Tibial nerve (tissue), 3 donors: ENCODE measurements at regions not wholly inside any gene's neighbourhood (a gene's known extent, or its start where the extent isn't known, plus 50 kb on each side); places are given as distances from the start of the nearest gene placed in this dataset.

Experiments
- CTCF ChIP-seq, 5 experiments: fragments of 200-600 bp in 3 of 5; fragments of 450-650 bp in 2 of 5; sonication (generic) in 3 of 5; IDR thresholded peaks; one replicate each; pipeline ENCODE4 v1.5.1; 2016 to 2019; ENCODE audit warnings: antibody characterized with exemption in 5 of 5, mild to moderate bottlenecking in 3 of 5, moderate library complexity in 2 of 5
- POLR2A ChIP-seq, 2 donors: fragments of 450-650 bp; IDR thresholded peaks; one replicate each; pipeline ENCODE4 v1.6.1; 2017; ENCODE audit warnings: antibody characterized with exemption in 2 of 2, mild to moderate bottlenecking in 2 of 2, moderate library complexity in 2 of 2

- TF ChIP-seq CTCF (IDR thresholded peaks at IDR 0.05): no peak
- no peak for TF ChIP-seq POLR2A (IDR thresholded peaks at IDR 0.05)
Observed at GRCh38 chr12:125687403-125687802, 622.2 kb downstream of the AACS start.
